IMR-90 (cell line): ENCODE measurements at regions not wholly inside any gene's neighbourhood (a gene's known extent, or its start where the extent isn't known, plus 50 kb on each side); places are given as distances from the start of the nearest gene placed in this dataset.

Experiments
- ATAC-seq: fragments of 200-7000 bp; cut with Tn5 transposase; 2 replicates; pipeline ENCODE4 v1.9.1; 2020; ENCODE audit warnings: low read depth, mild to moderate bottlenecking, moderate library complexity
- BruUV-seq: library from RNA; stranded (reverse); fragments of 400-500 nt; replicated peaks from 2 replicates; lab custom pipeline; 2021; lab: Mats Ljungman, UMichigan
- CTCF ChIA-PET: fragments of 300-600 bp; formaldehyde crosslinking; extraction: SDS; loops from one replicate; lab custom pipeline; 2021; ENCODE audit warnings: antibody characterized with exemption; lab: Yijun Ruan, JAX
- POLR2A ChIA-PET: fragments of 300-600 bp; sonication (Branson Sonifier 250); formaldehyde crosslinking; loops from one replicate; lab custom pipeline; 2022; ENCODE audit warnings: antibody characterized with exemption; ENCODE audit not compliant: unreplicated experiment; lab: Charles Lee
- DNase-seq: peaks from one replicate; pipeline ENCODE4 v3.0.0; 2013
- H2AFZ ChIP-seq: replicated peaks from 2 replicates; pipeline ENCODE3; 2013; ENCODE audit warnings: low read length, mild to moderate bottlenecking; ENCODE audit not compliant: poor library complexity
- H2AK5ac ChIP-seq: 2 replicates; pipeline ENCODE4 v1.6.1; 2013; ENCODE audit warnings: low read depth, low read length, inconsistent platforms
- H2AK9ac ChIP-seq: replicated peaks from 2 replicates; pipeline ENCODE3; 2013; ENCODE audit warnings: mild to moderate bottlenecking, low read depth, low read length, moderate library complexity; ENCODE audit not compliant: poor library complexity
- H2BK120ac ChIP-seq: 2 replicates; pipeline ENCODE4 v1.6.1; 2013; ENCODE audit warnings: low read depth, low read length, inconsistent platforms
- H2BK15ac ChIP-seq: 3 replicates; pipeline ENCODE4 v1.6.1; 2013; ENCODE audit warnings: low read depth, low read length, inconsistent platforms
- H2BK20ac ChIP-seq: 2 replicates; pipeline ENCODE4 v1.6.1; 2013; ENCODE audit warnings: low read depth, mild to moderate bottlenecking, inconsistent platforms, low read length, moderate library complexity
- H2BK5ac ChIP-seq: 2 replicates; pipeline ENCODE4 v1.6.1; 2013; ENCODE audit warnings: mild to moderate bottlenecking, low read depth, low read length, inconsistent platforms; ENCODE audit not compliant: poor library complexity, severe bottlenecking
- H3K14ac ChIP-seq: replicated peaks from 2 replicates; pipeline ENCODE4 v1.6.1; 2013; ENCODE audit warnings: low read depth, low read length, inconsistent platforms
- H3K18ac ChIP-seq: 2 replicates; pipeline ENCODE4 v1.6.1; 2013; ENCODE audit warnings: low read depth, low read length, control low read depth
- H3K23ac ChIP-seq: 2 replicates; pipeline ENCODE4 v1.6.1; 2013; ENCODE audit warnings: low read depth, low read length, inconsistent platforms
- H3K27ac ChIP-seq: 2 replicates; pipeline ENCODE4 v1.5.1; 2013; ENCODE audit warnings: mild to moderate bottlenecking, control low read depth, low read length; ENCODE audit not compliant: insufficient read depth
- H3K27me3 ChIP-seq: 2 replicates; pipeline ENCODE4 v1.6.1; 2013; ENCODE audit warnings: low read length; ENCODE audit not compliant: control insufficient read depth, insufficient read depth
- H3K36me3 ChIP-seq: 2 replicates; pipeline ENCODE4 v1.6.1; 2013; ENCODE audit warnings: low read length, mixed read lengths; ENCODE audit not compliant: control insufficient read depth, insufficient read depth
- H3K4ac ChIP-seq: 2 replicates; pipeline ENCODE4 v1.6.1; 2013; ENCODE audit warnings: low read depth, low read length, inconsistent platforms
- H3K4me1 ChIP-seq: 2 replicates; pipeline ENCODE4 v1.6.1; 2013; ENCODE audit warnings: low read length, mixed read lengths; ENCODE audit not compliant: control insufficient read depth, insufficient read depth
- H3K4me2 ChIP-seq: 2 replicates; pipeline ENCODE4 v1.6.1; 2013; ENCODE audit warnings: low read depth, mild to moderate bottlenecking, control low read depth, low read length, moderate library complexity
- H3K4me3 ChIP-seq: 2 replicates; pipeline ENCODE4 v1.5.1; 2013; ENCODE audit warnings: low read depth, mild to moderate bottlenecking, control low read depth, low read length, moderate library complexity; ENCODE audit not compliant: insufficient read depth
- H3K56ac ChIP-seq: 2 replicates; pipeline ENCODE4 v1.6.1; 2013; ENCODE audit warnings: low read length, inconsistent platforms; ENCODE audit not compliant: insufficient read depth; ENCODE audit errors: extremely low read depth
- H3K79me1 ChIP-seq, 2 experiments: 2 replicates each; pipeline ENCODE4 v1.6.1; 2013; ENCODE audit warnings: low read length in 2 of 2, inconsistent platforms in 1 of 2, low read depth in 1 of 2
- H3K9ac ChIP-seq: 2 replicates; pipeline ENCODE4 v1.6.1; 2013; ENCODE audit warnings: low read depth, low read length, control low read depth
- H3K9me1 ChIP-seq: 2 replicates; pipeline ENCODE4 v1.6.1; 2013; ENCODE audit warnings: low read length, inconsistent platforms; ENCODE audit not compliant: insufficient read depth
- H3K9me3 ChIP-seq: 2 replicates; pipeline ENCODE4 v1.6.1; 2013; ENCODE audit warnings: low read length; ENCODE audit not compliant: control insufficient read depth, insufficient read depth
- H4K20me1 ChIP-seq: 2 replicates; pipeline ENCODE4 v1.6.1; 2013; ENCODE audit warnings: low read length, inconsistent platforms; ENCODE audit not compliant: insufficient read depth
- H4K5ac ChIP-seq: 2 replicates; pipeline ENCODE4 v1.6.1; 2013; ENCODE audit warnings: mild to moderate bottlenecking, low read depth, low read length, control low read depth
- H4K8ac ChIP-seq, 2 experiments: 2 replicates each; pipeline ENCODE4 v1.6.1; 2013; ENCODE audit warnings: low read depth in 2 of 2, low read length in 2 of 2, control low read depth in 1 of 2, inconsistent platforms in 1 of 2
- H4K91ac ChIP-seq: 2 replicates; pipeline ENCODE4 v1.6.1; 2013; ENCODE audit warnings: low read depth, low read length, inconsistent platforms; ENCODE audit not compliant: insufficient read depth
- MAFK ChIP-seq: IDR thresholded peaks from 2 replicates; pipeline ENCODE4 v1.6.1; 2012; ENCODE audit warnings: low read depth, low read length, improper control_type of control experiment
- MXI1 ChIP-seq: IDR thresholded peaks from 2 replicates; pipeline ENCODE4 v1.6.1; 2012; ENCODE audit warnings: low read depth, mild to moderate bottlenecking, low read length, moderate library complexity, borderline replicate concordance
- WGBS, 2 experiments: methylation state at CpG; one replicate each; pipeline versions ENCODE4 v1.1.5 to v1.1.7; 2013; ENCODE audit warnings: missing lambda C conversion rate in 2 of 2; ENCODE audit not compliant: insufficient read length in 1 of 2; ENCODE audit errors: extremely low coverage in 2 of 2; 5-methylcytosine and 5-hydroxymethylcytosine counted together
- dilution Hi-C: fragments of 300-500 bp; cut with HindIII; formaldehyde crosslinking; loops from one replicate; pipeline ENCODE4 v1.14.3; 2018; ENCODE audit warnings: low sequenced_read_pairs; ENCODE audit not compliant: unreplicated experiment
- in situ Hi-C: fragments of 300-500 bp; cut with MboI; formaldehyde crosslinking; loops from 3 replicates; pipeline ENCODE4 v1.14.3; 2019; ENCODE audit warnings: low sequenced_read_pairs, inconsistent platforms, mixed read lengths
- intact Hi-C: fragments of 100-400 bp; cut with micrococcal nuclease; formaldehyde crosslinking; loops from 2 replicates; pipeline ENCODE4 v1.10.0; 2022

DNA sequence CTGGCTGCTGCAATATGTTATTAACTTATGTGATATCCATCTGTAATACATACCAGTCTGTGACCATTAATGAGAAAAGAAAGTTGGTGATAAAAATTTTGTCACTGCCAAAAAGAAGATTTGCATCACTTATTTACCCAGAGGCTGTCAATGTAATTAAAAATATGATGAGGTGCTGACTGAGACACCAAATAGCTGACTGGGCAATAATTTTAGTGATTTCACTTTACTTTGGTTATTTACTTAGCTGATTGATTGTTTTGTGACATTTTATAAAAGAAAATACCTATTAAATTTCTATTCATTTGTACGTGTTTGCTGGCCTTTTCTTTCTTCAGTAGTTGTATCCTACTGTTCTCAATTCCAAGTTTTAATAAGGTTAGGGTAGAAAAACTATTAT is 139.2 kb downstream of the HLX start:
- DNase-seq (no peak), ATAC-seq (no peak)
- dilution Hi-C loops (no loop called here), in situ Hi-C loops (no loop called here), intact Hi-C loops (no loop called here)
- Histone ChIP-seq H2AK9ac (no peak overlapping the region), H4K91ac (no peak overlapping the region), H3K4me1 (no peaks in the 10 kb centered on the region), H3K14ac (no peak overlapping the region), H2BK5ac (no peak overlapping the region), H3K9ac (no peak overlapping the region), H3K18ac (no peak overlapping the region), H3K56ac (no peak overlapping the region), H2AK5ac (no peak overlapping the region), H2AFZ (no peak overlapping the region), H3K79me1 (no peaks in the 10 kb centered on the region), H3K9me1 (no peaks in the 10 kb centered on the region), H3K23ac (no peak overlapping the region), H3K27me3 (peaks cover 1% of the 10 kb centered on the region; the same call in 1 of the 2 replicates), H4K5ac (no peak overlapping the region), H4K8ac (no peak overlapping the region), H4K20me1 (no peaks in the 10 kb centered on the region), H3K27ac (no peak overlapping the region), H3K9me3 (no peaks in the 10 kb centered on the region), H3K4me2 (no peak overlapping the region), H3K4me3 (no peak overlapping the region), H2BK20ac (no peak overlapping the region), H3K4ac (no peak overlapping the region), H2BK15ac (no peak overlapping the region), H3K36me3 (no peaks in the 10 kb centered on the region), H2BK120ac (no peak overlapping the region)
- TF ChIP-seq MAFK (peak; percentile 94), MXI1 (no peak)
- POLR2A ChIA-PET: no interaction called here
- no CpG with 5 or more reads among the region's 1 CpG for WGBS, 2 experiments
- CTCF ChIA-PET: no interaction called here
- no TSS peak for BruUV-seq
